Hippocampal formation (tissue), 2 donors: ENCODE measurements at regions not wholly inside any gene's neighbourhood (a gene's known extent, or its start where the extent isn't known, plus 50 kb on each side); places are given as distances from the start of the nearest gene placed in this dataset.

Experiments
- DNase-seq, 2 donors: peaks; one replicate each; lab custom pipeline; 2025; lab: John Stamatoyannopoulos, UW

- peak in 1 of 2 donors; percentile 28 for DNase-seq
These were observed 52.0 kb downstream of the RPP21 start for GRCh38 chr6:30396833-30397479.

GRCh38 chr6:30397697-30398096, 52.7 kb downstream of the RPP21 start:
- DNase-seq = no peak

GRCh38 chr6:30399390-30400058, 54.6 kb downstream of the RPP21 start:
- no peak for DNase-seq

GRCh38 chr6:30405934-30406333, 61.0 kb downstream of the RPP21 start:
- DNase-seq = no peak

- DNase-seq = no peak
These were observed 64.2 kb downstream of the RPP21 start for GRCh38 chr6:30409184-30409583.

- DNase-seq = peak in 1 of 2 donors; percentile 2
These were observed 66.7 kb downstream of the RPP21 start for GRCh38 chr6:30411515-30412207.

GRCh38 chr6:30418448-30418847, 70.9 kb upstream of the HLA-E start:
- DNase-seq = no peak

- DNase-seq = no peak
These were observed 64.8 kb upstream of the HLA-E start for GRCh38 chr6:30424549-30424948.
